Uterus (tissue), 2 donors: ENCODE measurements at regions not wholly inside any gene's neighbourhood (a gene's known extent, or its start where the extent isn't known, plus 50 kb on each side); places are given as distances from the start of the nearest gene placed in this dataset.

Experiments used
- POLR2A ChIP-seq, 2 donors: fragments of 450-650 bp; IDR thresholded peaks; one replicate each; pipeline ENCODE4 v1.6.1; 2016; ENCODE audit warnings: antibody characterized with exemption in 2 of 2, mild to moderate bottlenecking in 1 of 2, moderate library complexity in 1 of 2
- TF ChIP-seq, protein P1 (sequence below), 4 experiments: fragments of 200-600 bp in 2 of 4; fragments of 450-650 bp in 2 of 4; sonication (generic) in 2 of 4; IDR thresholded peaks; one replicate each; pipeline ENCODE4 v1.5.1; 2016 to 2019; ENCODE audit warnings: antibody characterized with exemption in 4 of 4, mild to moderate bottlenecking in 2 of 4, moderate library complexity in 1 of 4

DNA sequence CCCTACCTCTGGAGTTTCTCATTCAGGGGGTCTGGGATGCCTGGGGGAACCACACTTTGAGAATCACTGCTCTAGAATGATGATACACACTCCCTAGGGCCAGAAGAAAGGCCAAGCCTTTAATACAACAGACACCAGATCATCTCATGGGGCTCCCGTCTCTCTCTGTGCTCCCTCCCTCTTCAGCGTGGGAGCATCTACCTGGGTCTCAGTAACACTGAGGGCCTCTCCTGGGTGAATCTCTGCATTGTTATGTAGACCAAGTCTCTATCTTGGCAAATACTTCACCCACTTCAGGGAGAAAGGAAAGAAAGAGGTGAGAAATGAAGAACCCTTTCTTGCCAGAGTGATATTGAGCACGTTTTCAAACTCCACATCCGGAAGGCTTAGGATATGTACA lies 65.4 kb upstream of the KCNK12 start:
- TF ChIP-seq, protein P1, sequence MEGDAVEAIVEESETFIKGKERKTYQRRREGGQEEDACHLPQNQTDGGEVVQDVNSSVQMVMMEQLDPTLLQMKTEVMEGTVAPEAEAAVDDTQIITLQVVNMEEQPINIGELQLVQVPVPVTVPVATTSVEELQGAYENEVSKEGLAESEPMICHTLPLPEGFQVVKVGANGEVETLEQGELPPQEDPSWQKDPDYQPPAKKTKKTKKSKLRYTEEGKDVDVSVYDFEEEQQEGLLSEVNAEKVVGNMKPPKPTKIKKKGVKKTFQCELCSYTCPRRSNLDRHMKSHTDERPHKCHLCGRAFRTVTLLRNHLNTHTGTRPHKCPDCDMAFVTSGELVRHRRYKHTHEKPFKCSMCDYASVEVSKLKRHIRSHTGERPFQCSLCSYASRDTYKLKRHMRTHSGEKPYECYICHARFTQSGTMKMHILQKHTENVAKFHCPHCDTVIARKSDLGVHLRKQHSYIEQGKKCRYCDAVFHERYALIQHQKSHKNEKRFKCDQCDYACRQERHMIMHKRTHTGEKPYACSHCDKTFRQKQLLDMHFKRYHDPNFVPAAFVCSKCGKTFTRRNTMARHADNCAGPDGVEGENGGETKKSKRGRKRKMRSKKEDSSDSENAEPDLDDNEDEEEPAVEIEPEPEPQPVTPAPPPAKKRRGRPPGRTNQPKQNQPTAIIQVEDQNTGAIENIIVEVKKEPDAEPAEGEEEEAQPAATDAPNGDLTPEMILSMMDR (IDR thresholded peaks at IDR 0.05): no peak
- no peak for TF ChIP-seq POLR2A (IDR thresholded peaks at IDR 0.05)
